Lung (tissue), 11 donors: ENCODE measurements at regions not wholly inside any gene's neighbourhood (a gene's known extent, or its start where the extent isn't known, plus 50 kb on each side); places are given as distances from the start of the nearest gene placed in this dataset.

Experiments used
- ATAC-seq: fragments of 200-7000 bp; cut with Tn5 transposase; one replicate; pipeline ENCODE4 v1.9.1; 2020; ENCODE audit warnings: moderate number of reproducible peaks; ENCODE audit not compliant: insufficient read depth, low FRiP score
- DNase-seq, 3 donors: peaks; one replicate each; pipeline ENCODE4 v3.0.0-alpha.2; 2013 to 2017
- H3K27ac ChIP-seq, 2 donors: one replicate each; pipeline ENCODE4 v1.5.1; 2013; ENCODE audit warnings: mild to moderate bottlenecking in 2 of 2, moderate library complexity in 2 of 2, control low read depth in 1 of 2, inconsistent platforms in 1 of 2, low read depth in 1 of 2, low read length in 1 of 2
- H3K27me3 ChIP-seq, 3 donors: one replicate each; pipeline ENCODE4 v1.5.1; 2013; ENCODE audit warnings: low read length in 2 of 3; ENCODE audit not compliant: control insufficient read depth in 3 of 3, insufficient read depth in 3 of 3
- H3K36me3 ChIP-seq, 4 donors: one replicate each; pipeline ENCODE4 v1.5.1; 2013; ENCODE audit warnings: low read length in 4 of 4, mild to moderate bottlenecking in 1 of 4, moderate library complexity in 1 of 4; ENCODE audit not compliant: control insufficient read depth in 4 of 4, insufficient read depth in 4 of 4
- H3K4me1 ChIP-seq, 5 donors: one replicate each; pipeline ENCODE4 v1.5.1; 2013; ENCODE audit warnings: low read length in 5 of 5, mild to moderate bottlenecking in 2 of 5, moderate library complexity in 1 of 5; ENCODE audit not compliant: control insufficient read depth in 5 of 5, insufficient read depth in 5 of 5
- H3K4me3 ChIP-seq: one replicate; pipeline ENCODE4 v1.5.1; 2013; ENCODE audit warnings: mild to moderate bottlenecking, control low read depth, moderate library complexity
- H3K9ac ChIP-seq, 2 donors: one replicate each; pipeline ENCODE4 v1.5.1; 2013; ENCODE audit warnings: low read length in 2 of 2, control low read depth in 1 of 2; ENCODE audit not compliant: insufficient read depth in 1 of 2
- H3K9me3 ChIP-seq, 4 donors: one replicate each; pipeline ENCODE4 v1.5.1; 2013; ENCODE audit warnings: low read length in 3 of 4, mild to moderate bottlenecking in 1 of 4, moderate library complexity in 1 of 4; ENCODE audit not compliant: control insufficient read depth in 4 of 4, insufficient read depth in 3 of 4
- WGBS, 2 donors: extraction: QIAGEN DNeasy Blood & Tissue Kit; methylation state at CpG; one replicate each; pipeline ENCODE4 v1.1.7; 2013; 5-methylcytosine and 5-hydroxymethylcytosine counted together
- TF ChIP-seq, protein P1 (sequence below): IDR thresholded peaks from 2 replicates; pipeline ENCODE4 v1.5.1; 2012; ENCODE audit warnings: mild to moderate bottlenecking; ENCODE audit errors: control extremely low read depth, extremely low read depth
- donor health status: control.
- donor health status: control.
- donor health status: Bipolar disorder and iron deficiency.
- donor health status: healthy.
- donor health status: DM: yes; HTN: yes; CAD: no.

DNA sequence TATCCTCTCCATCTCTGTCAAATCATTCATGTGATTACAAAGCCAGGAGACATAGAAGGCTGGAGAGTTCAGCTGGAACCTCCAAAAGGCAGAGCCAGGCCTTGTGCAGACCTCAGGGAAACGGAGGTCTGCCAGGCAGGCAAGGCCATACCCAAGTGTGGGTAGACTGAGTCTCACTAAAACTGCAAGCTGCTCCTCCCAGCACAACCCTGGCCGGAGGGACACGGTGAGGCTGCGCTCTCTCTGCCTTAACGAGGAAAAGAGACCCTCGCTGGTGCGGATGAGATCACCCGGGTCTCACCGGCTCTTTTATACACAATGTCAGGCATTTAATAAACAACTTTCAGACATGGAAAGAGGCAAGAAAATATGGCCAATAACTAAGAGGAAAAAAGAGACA lies 66.1 kb upstream of the INPP5A start:
- DNase-seq, result no peak
- 94 to 97% methylated on average over 9 of the region's 9 CpGs for WGBS, 2 donors
- no peak for ATAC-seq
- peaks cover 0 to 2% (median 0%) of the 10 kb centered on the region in 4 donors for H3K9me3 ChIP-seq
- no peaks in the 10 kb centered on the region for H3K36me3 ChIP-seq
- H3K27me3 ChIP-seq, result no peaks in the 10 kb centered on the region
- H3K9ac ChIP-seq, result no peak overlapping the region
- TF ChIP-seq, protein P1, sequence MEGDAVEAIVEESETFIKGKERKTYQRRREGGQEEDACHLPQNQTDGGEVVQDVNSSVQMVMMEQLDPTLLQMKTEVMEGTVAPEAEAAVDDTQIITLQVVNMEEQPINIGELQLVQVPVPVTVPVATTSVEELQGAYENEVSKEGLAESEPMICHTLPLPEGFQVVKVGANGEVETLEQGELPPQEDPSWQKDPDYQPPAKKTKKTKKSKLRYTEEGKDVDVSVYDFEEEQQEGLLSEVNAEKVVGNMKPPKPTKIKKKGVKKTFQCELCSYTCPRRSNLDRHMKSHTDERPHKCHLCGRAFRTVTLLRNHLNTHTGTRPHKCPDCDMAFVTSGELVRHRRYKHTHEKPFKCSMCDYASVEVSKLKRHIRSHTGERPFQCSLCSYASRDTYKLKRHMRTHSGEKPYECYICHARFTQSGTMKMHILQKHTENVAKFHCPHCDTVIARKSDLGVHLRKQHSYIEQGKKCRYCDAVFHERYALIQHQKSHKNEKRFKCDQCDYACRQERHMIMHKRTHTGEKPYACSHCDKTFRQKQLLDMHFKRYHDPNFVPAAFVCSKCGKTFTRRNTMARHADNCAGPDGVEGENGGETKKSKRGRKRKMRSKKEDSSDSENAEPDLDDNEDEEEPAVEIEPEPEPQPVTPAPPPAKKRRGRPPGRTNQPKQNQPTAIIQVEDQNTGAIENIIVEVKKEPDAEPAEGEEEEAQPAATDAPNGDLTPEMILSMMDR, result no peak
- no peak overlapping the region for H3K4me3 ChIP-seq
- no peak overlapping the region for H3K27ac ChIP-seq
- H3K4me1 ChIP-seq, result peaks cover 0 to 27% (median 2%) of the 10 kb centered on the region in 5 donors

DNA sequence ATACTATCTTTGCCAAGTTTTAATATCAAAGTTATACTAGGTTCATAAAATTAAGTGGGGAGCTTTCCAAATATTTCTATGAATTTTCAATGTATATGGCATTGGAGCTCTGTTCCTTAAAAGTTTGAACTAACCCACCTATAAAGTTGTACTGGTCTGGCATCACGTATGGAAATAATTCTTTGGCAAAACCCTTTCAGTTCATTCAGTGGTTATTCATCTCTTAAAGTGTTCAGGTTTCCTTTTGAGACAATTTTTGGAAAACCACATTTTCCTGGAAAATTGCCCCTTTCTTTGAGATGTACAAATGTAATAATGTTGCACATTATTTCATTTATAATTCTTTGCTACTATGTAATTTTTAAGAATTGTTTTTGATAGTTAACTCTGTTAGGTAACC lies 62.5 kb upstream of the INPP5A start:
- DNase-seq (no peak), ATAC-seq (no peak)
- WGBS, 2 donors, result 75 to 92% methylated on average over 1 of the region's 1 CpG
- H3K27me3 ChIP-seq, result no peaks in the 10 kb centered on the region
- TF ChIP-seq, protein P1, result no peak
- H3K36me3 ChIP-seq, result no peaks in the 10 kb centered on the region
- no peak overlapping the region for H3K9ac ChIP-seq
- no peak overlapping the region for H3K27ac ChIP-seq
- peaks cover 0 to 9% (median 0%) of the 10 kb centered on the region in 5 donors for H3K4me1 ChIP-seq
- H3K4me3 ChIP-seq, result no peak overlapping the region
- H3K9me3 ChIP-seq, result peaks cover 0 to 2% (median 0%) of the 10 kb centered on the region in 4 donors

DNA sequence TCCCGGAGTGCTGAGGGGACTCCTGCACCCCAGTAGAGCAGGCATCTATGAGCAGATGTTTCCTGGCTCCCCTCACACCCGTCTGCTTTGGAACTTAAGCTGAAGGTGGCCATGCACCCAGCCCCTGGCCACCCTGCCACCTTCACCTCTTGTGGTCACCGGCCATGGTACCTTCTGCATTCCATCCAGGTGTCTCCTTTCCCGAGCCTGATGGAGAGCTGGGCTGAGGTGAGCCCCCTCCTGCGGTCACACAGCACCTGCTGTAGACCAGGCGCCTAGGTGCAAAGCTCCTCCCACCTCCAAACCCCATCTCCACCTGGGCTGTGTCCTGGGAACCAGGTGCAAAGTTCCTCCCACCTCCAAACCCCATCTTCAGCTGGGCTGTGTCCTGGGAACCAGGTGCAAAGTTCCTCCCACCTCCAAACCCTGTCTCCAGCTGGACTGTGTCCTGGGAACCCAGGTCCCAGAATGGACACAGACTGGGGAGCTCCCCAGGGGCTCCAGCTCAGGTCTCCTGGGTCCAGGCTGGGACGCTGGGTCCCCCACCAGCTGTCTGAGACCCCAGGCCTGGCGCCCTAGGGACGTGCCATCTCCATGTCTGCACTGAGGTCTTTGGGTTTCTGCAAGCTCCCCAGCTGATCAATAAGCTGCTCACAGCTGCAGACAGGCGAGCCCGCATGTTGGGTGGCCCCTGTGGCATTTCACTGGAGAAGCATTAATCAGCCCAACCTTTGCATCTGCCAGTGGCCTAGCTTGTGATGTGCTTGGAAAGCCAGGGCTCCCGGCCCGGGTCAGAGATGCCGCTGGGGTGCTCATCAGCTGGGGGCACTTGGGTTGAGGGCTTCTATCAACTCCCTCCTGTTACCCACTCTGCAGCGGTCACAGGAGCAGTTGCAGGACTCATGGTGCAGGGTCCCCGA lies 61.2 kb upstream of the INPP5A start:
- Histone ChIP-seq H3K4me1 (peaks cover 0 to 3% (median 0%) of the 10 kb centered on the region in 5 donors), H3K9ac (no peak overlapping the region), H3K9me3 (peaks cover 0 to 1% (median 0%) of the 10 kb centered on the region in 4 donors), H3K4me3 (no peak overlapping the region), H3K27me3 (no peaks in the 10 kb centered on the region), H3K36me3 (no peaks in the 10 kb centered on the region), H3K27ac (no peak overlapping the region)
- TF ChIP-seq, protein P1, result no peak
- no peak for ATAC-seq
- no peak for DNase-seq
- WGBS, 2 donors, result 82 to 87% methylated on average over 16 of the region's 16 CpGs
